Suprapubic skin (tissue), 4 donors: ENCODE measurements at regions not wholly inside any gene's neighbourhood (a gene's known extent, or its start where the extent isn't known, plus 50 kb on each side); places are given as distances from the start of the nearest gene placed in this dataset.
A peak's percentile ranks its signal among the peaks of the same experiment; 100 is the strongest.
"Not testable (repeated sequence)": the region's sequence is repeated elsewhere in the genome, so short reads cannot be mapped to it uniquely, and the experiment has no call there.

Source experiments
- DNase-seq, 2 donors: peaks; one replicate each; pipeline ENCODE4 v3.0.0-alpha.2; 2019; ENCODE audit warnings: low spot score in 2 of 2
- H3K27ac ChIP-seq: fragments of 200-600 bp; sonication (generic); one replicate; pipeline ENCODE4 v1.5.1; 2019
- H3K27me3 ChIP-seq: fragments of 200-600 bp; sonication (generic); one replicate; pipeline ENCODE4 v1.5.1; 2019
- H3K36me3 ChIP-seq: fragments of 200-600 bp; sonication (generic); one replicate; pipeline ENCODE4 v1.5.1; 2019
- H3K4me1 ChIP-seq: fragments of 200-600 bp; sonication (generic); one replicate; pipeline ENCODE4 v1.5.1; 2019
- H3K4me3 ChIP-seq: fragments of 200-600 bp; sonication (generic); one replicate; pipeline ENCODE4 v1.5.1; 2019; ENCODE audit warnings: mild to moderate bottlenecking
- H3K9me3 ChIP-seq: fragments of 200-600 bp; sonication (generic); one replicate; pipeline ENCODE4 v1.5.1; 2019
- EP300 ChIP-seq: sonication (generic); formaldehyde crosslinking; IDR thresholded peaks from one replicate; pipeline ENCODE4 v1.6.1; 2017; ENCODE audit warnings: antibody characterized with exemption
- POLR2A ChIP-seq, 2 donors: fragments of 450-650 bp; IDR thresholded peaks; one replicate each; pipeline ENCODE4 v1.6.1; 2017; ENCODE audit warnings: antibody characterized with exemption in 2 of 2, mild to moderate bottlenecking in 2 of 2, moderate library complexity in 2 of 2
- POLR2AphosphoS5 ChIP-seq, 3 donors: sonication (generic); formaldehyde crosslinking; IDR thresholded peaks; one replicate each; pipeline ENCODE4 v1.6.1; 2017; ENCODE audit warnings: antibody characterized with exemption in 3 of 3
- WGBS: methylation state at CpG from one replicate; pipeline ENCODE4 v1.1.5; 2018; 5-methylcytosine and 5-hydroxymethylcytosine counted together
- TF ChIP-seq, protein P1 (sequence below), 2 donors: fragments of 200-600 bp in 1 of 2; fragments of 450-650 bp in 1 of 2; sonication (generic) in 1 of 2; IDR thresholded peaks; one replicate each; pipeline ENCODE4 v1.5.1; 2016 to 2019; ENCODE audit warnings: antibody characterized with exemption in 2 of 2, mild to moderate bottlenecking in 1 of 2, moderate library complexity in 1 of 2

DNA sequence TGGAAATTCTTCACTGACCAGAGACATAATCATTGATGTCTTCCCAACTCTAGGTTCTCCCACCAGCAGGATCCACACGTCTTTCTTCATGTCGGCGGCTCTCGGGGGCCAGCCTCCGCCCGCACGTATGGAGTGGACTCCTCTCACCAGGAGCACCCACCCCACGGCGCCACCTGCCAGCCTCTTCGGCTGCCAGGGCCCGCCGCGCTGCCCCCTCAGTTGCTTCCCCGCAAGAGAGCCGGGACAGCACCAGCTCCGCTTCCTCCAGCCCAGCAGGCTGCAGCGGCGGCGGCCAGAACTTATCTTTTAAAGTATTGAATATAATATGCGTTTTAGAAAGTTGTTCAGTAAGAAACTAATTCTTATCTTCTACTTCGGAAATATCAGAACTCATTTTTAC is 273.5 kb downstream of the LIPI start:
- no peaks in the 10 kb centered on the region for H3K36me3 ChIP-seq
- TF ChIP-seq POLR2A (IDR thresholded peaks at IDR 0.05) (no peak), POLR2AphosphoS5 (IDR thresholded peaks at IDR 0.05) (no peak), EP300 (no peak)
- TF ChIP-seq, protein P1, sequence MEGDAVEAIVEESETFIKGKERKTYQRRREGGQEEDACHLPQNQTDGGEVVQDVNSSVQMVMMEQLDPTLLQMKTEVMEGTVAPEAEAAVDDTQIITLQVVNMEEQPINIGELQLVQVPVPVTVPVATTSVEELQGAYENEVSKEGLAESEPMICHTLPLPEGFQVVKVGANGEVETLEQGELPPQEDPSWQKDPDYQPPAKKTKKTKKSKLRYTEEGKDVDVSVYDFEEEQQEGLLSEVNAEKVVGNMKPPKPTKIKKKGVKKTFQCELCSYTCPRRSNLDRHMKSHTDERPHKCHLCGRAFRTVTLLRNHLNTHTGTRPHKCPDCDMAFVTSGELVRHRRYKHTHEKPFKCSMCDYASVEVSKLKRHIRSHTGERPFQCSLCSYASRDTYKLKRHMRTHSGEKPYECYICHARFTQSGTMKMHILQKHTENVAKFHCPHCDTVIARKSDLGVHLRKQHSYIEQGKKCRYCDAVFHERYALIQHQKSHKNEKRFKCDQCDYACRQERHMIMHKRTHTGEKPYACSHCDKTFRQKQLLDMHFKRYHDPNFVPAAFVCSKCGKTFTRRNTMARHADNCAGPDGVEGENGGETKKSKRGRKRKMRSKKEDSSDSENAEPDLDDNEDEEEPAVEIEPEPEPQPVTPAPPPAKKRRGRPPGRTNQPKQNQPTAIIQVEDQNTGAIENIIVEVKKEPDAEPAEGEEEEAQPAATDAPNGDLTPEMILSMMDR (IDR thresholded peaks at IDR 0.05), result no peak
- no peak overlapping the region for H3K4me3 ChIP-seq
- H3K9me3 ChIP-seq, result peaks cover 13% of the 10 kb centered on the region
- no peaks in the 10 kb centered on the region for H3K4me1 ChIP-seq
- H3K27ac ChIP-seq, result no peak overlapping the region
- H3K27me3 ChIP-seq, result no peaks in the 10 kb centered on the region
- DNase-seq, result no peak
- WGBS, result 92% methylated on average over 21 of the region's 21 CpGs

DNA sequence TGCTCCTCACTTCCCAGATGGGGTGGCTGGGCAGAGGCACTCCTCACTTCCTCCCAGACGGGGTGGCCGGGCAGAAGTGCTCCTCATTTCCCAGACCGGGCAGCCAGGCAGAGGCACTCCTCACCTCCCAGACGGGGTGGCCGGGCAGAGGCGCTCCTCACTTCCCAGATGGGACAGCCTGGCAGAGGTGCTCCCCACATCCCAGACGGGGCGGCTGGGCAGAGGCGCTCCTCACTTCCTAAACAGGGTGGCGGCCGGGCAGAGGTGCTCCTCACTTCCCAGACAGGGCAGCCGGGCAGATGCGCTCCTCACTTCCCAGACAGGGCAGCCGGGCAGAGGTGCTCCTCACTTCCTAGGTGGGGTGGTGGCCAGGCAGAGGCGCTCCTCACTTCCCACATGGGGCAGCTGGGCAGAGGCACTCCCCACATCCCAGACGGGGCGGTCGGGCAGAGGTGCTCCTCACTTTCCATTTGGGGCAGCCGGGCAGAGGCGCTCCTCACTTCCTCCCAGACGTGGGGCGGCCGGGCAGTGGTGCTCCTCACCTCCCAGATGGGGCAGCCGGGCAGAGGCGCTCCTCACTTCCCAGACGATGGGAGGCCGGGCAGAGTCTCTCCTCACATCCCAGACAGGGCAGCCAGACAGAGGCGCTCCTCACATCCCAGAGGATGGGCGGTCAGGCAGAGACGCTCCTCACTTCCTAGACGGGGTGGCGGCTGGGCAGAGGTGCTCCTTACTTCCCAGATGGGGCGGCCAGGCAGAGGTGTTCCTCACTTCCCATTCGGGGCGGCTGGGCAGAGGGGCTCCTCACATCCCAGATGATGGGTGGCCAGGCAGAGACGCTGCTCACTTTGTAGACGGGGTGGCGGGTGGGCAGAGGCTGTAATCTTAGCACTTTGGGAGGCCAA is 274.5 kb downstream of the LIPI start:
- not testable (repeated sequence) for H3K4me1 ChIP-seq, H3K27ac ChIP-seq, H3K4me3 ChIP-seq, H3K36me3 ChIP-seq, H3K27me3 ChIP-seq
- 89% methylated on average over 8 of the region's 38 CpGs for WGBS
- DNase-seq, result peak; percentile 57 to 74
- peaks cover 13% of the 10 kb centered on the region for H3K9me3 ChIP-seq

DNA sequence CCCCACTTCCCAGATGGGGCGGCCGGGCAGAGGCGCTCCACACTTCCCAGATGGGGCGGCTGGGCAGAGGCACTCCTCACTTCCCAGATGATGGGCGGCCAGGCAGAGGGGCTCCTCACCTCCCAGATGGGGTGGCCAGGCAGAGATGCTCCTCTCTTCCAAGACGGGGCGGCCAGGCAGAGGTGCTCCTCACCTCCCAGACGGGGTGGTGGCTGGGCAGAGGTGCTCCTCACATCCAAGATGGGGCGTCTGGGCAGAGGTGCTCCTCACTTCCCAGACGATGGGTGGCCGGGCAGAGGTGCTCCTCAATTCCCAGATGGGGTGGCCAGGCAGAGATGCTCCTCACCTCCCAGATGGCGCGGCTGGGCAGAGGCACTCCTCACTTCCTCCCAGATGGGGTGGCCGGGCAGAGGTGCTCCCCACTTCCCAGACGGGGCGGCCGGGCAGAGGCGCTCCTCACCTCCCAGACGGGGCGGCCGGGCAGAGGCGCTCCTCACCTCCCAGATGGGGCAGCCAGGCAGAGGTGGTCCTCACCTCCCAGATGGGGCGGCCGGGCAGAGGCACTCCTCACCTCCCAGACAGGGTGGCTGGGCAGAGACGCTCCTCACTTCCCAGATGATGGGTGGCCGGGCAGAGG is 275.2 kb downstream of the LIPI start:
- H3K36me3 ChIP-seq, H3K27ac ChIP-seq, H3K27me3 ChIP-seq, H3K4me1 ChIP-seq, H3K4me3 ChIP-seq: not testable (repeated sequence)
- H3K9me3 ChIP-seq, result peaks cover 13% of the 10 kb centered on the region
- DNase-seq, result peak; percentile 60 to 69
- WGBS, result 88% methylated on average over 18 of the region's 26 CpGs

DNA sequence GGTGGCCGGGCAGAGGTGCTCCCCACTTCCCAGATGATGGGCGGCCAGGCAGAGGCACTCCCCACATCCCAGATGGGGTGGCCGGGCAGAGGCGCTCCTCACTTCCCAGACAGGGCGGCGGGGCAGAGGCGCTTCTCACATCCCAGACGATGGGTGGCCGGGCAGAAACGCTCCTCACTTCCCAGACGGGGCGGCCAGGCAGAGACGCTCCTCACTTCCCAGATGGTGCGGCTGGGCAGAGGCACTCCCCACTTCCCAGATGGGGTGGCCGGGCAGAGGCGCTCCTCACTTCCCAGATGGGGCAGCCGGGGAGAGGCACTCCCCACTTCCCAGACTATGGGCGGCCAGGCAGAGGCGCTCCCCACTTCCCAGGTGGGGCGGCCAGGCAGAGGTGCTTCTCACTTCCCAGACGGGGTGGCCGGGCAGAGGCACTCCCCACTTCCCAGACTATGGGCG is 275.8 kb downstream of the LIPI start:
- H3K4me3 ChIP-seq, H3K27me3 ChIP-seq, H3K27ac ChIP-seq, H3K4me1 ChIP-seq, H3K36me3 ChIP-seq: not testable (repeated sequence)
- H3K9me3 ChIP-seq, result peaks cover 13% of the 10 kb centered on the region
- 90% methylated on average over 6 of the region's 23 CpGs for WGBS
- DNase-seq, result peak in 1 of 2 donors; percentile 28

DNA sequence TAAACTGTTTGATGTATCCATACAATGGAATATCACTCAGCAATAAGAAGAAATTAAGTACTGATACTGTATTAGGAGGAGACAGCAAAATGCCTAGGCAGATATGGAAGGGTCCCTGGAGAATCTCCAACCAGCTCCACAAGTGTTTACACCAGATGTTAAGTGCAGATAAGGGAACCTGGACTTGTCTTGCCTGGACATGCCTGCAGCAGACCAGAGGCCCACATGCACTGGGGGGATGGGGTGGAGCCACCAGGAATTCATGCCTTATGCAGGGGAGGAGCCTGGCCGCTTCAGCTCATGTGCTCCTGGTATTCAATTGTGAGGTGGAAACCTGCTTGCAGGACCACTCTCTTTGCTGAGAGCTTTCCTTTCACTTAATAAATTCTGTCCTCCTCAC is 287.6 kb downstream of the LIPI start:
- not testable (repeated sequence) for H3K27ac ChIP-seq, H3K4me1 ChIP-seq, H3K27me3 ChIP-seq, H3K9me3 ChIP-seq, H3K36me3 ChIP-seq, DNase-seq, H3K4me3 ChIP-seq
- WGBS, result no CpG with 5 or more reads among the region's 1 CpG

DNA sequence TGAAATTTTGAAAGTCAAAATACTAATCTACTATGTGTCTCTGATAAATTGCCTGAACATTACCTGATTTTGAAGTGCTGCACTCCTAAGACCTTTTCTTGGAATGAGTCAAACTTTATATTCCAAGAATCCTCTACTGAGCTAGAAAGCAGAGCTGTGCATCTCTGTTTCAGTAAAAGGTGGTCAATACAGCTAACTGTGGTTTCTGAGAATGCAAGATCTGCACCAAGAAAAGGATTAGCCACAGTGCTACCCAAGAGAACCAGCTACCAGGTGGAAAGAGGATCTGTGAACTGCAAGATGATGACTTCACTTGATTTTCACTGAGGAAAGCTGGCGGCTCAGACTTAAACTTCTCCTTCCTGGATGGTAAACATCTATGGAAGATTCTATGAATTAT is 289.3 kb downstream of the LIPI start:
- H3K4me1 ChIP-seq, H3K4me3 ChIP-seq: not testable (repeated sequence)

DNA sequence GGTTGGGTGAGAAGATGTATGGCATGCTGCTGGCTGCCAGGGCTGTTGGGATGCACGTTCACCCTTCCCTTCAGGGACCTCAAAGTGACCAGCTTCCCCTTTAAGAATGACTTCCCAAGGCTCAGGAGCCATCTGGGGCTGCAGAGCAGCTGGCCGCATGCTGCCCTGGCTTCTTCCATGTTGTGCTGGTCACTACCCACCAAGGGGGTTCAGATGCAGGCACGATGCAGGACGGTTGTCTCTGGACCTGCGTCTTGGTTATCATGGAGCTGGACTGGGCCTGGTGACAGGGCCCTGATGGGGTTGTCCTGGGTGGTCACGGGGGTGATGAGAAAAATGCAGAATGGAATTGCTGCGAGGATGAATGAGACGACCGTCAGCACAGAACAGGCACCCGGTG is 297.8 kb downstream of the POTED start:
- H3K36me3 ChIP-seq, H3K9me3 ChIP-seq, H3K4me1 ChIP-seq, DNase-seq, H3K4me3 ChIP-seq, H3K27me3 ChIP-seq, H3K27ac ChIP-seq: not testable (repeated sequence)
- WGBS, result 100% methylated on average over 4 of the region's 10 CpGs

More for the DNA sequence above, 289.3 kb downstream of the LIPI start:
- not testable (repeated sequence) for H3K27ac ChIP-seq, H3K9me3 ChIP-seq, DNase-seq, H3K36me3 ChIP-seq, H3K27me3 ChIP-seq
- WGBS, result 90% methylated on average over 1 of the region's 1 CpG

DNA sequence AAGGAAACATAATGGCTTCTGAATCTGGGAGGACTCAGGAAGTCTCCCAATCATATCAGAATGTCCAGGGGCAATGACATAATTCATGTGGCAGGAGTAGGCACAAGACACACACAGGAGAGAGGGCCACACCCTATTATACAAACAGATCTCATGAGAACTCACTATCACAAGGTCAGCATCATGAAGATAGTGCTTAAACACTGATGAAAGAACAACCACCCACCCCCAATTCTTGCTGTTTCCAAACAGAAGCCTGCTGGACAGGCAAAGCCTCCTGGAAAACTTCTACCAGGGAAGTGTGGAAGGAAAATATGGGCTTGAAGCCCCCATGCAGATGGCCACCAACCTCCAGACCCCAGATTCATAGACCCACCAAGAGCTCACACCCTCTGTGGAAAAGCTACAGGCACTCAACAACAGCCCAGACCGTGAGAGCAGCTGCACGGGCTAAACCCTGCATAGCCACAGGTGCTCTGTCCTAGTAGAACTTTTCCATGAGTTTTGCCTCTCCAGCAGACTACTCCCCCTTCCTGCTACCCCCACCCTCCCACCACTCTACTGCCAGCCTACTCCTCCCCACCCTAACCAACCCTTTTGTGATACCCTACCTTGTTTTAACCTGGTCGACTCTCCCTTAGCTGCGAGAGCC is 287.1 kb downstream of the POTED start:
- not testable (repeated sequence) for H3K27ac ChIP-seq, H3K27me3 ChIP-seq, H3K9me3 ChIP-seq, DNase-seq, H3K36me3 ChIP-seq, H3K4me3 ChIP-seq, H3K4me1 ChIP-seq
- 83% methylated on average over 4 of the region's 4 CpGs for WGBS

DNA sequence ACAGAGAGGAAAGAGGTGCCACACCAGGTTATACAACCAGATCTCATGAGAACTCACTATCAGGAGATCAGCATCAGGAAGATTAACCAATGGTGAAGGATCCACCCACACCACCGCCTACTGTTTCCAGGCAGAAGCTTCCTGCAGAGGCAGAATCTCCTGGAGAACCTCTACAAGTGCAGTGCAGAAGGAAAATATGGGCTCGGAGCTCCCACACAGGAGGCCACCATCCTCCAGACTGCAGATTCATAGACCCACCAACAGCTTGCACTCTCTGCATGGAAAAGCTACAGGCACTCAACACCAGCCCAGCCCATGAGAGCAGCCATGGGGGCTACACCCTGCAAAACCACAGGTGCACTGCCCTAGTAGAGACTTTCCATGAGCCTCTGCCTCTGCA is 284.0 kb downstream of the POTED start:
- WGBS, result 0% methylated on average over 1 of the region's 2 CpGs
- H3K27ac ChIP-seq, H3K27me3 ChIP-seq, H3K4me3 ChIP-seq, H3K9me3 ChIP-seq, H3K4me1 ChIP-seq, H3K36me3 ChIP-seq, DNase-seq: not testable (repeated sequence)

DNA sequence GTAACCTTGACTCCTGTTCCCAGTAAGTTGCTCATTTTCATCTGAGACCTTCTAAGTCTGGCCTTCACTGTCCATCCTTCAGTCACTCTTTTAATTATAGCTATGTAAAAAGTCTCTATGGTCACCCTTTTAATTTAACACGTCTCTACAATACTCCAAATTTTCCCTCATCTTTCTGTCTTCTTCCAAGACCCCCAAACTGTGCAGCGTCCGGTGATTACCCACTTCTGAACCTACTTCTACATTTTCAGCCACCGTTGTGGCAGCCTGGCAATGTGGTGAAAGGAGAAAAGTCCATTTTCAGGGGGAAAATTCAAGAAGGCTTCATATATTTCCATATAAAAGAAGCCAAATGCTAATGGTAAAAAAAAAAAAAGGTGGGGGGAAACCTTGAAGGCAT is 283.4 kb downstream of the POTED start:
- H3K27ac ChIP-seq, H3K27me3 ChIP-seq, DNase-seq, H3K9me3 ChIP-seq, H3K36me3 ChIP-seq, H3K4me1 ChIP-seq, H3K4me3 ChIP-seq: not testable (repeated sequence)
- 69% methylated on average over 4 of the region's 4 CpGs for WGBS

DNA sequence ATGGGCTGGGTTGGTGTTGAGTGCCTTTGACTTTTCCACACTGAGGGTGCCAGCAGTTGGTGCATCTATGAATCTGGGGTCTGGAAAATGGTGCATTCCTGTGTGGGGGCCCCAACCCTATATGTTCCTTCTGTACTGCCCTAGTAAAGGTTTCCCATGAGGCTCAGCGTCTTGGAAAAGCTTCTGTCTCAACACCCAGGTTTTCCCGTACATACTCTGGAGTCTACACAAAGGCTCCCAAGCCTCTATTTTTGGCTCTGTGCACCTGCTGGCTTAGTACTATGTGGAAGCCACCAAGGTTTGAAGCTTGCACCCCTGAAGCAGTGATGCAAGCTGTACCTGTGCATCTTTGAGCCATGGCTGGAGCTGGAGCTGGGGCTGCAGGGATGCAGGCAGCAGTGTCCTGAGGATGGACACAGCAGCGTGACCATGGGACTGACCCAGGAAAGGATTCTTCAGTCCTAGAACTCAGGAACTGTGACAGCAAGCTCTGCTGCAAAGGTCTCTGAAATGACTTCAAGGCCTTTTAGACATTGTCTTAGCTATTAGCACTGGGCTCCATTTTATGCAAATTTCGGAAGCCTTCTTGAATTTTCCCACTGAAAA is 282.7 kb downstream of the POTED start:
- not testable (repeated sequence) for H3K4me1 ChIP-seq, DNase-seq, H3K4me3 ChIP-seq, H3K36me3 ChIP-seq, H3K27me3 ChIP-seq, H3K9me3 ChIP-seq, H3K27ac ChIP-seq
- WGBS, result 65% methylated on average over 3 of the region's 4 CpGs

DNA sequence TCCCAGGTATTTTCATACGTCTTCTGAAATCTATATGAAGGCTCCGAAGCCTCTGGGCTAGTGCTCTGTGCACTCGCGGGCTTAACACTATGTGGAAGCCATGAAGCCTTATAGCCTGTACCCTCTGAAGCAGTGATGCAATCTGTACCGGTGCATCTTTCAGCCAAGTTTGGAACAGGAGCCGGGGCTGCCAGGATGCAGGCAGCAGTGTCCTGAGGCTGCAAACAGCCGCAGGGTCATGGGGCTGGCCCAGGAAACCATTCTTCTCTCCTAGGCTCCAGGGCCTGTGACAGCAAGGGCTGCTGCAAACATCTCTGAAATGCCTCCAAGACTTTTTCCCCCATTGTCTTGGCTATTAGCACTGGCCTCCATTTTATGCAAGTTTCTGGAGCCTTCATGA is 279.6 kb downstream of the POTED start:
- not testable (repeated sequence) for H3K27ac ChIP-seq, H3K4me1 ChIP-seq, H3K9me3 ChIP-seq, DNase-seq, H3K4me3 ChIP-seq, H3K27me3 ChIP-seq, H3K36me3 ChIP-seq
- 79% methylated on average over 6 of the region's 7 CpGs for WGBS
